ENCODE measurements at regions not wholly inside any gene's neighbourhood (a gene's known extent, or its start where the extent isn't known, plus 50 kb on each side); places are given as distances from the start of the nearest gene placed in this dataset.
"Not testable (repeated sequence)": the region's sequence is repeated elsewhere in the genome, so short reads cannot be mapped to it uniquely, and the experiment has no call there.

DNA sequence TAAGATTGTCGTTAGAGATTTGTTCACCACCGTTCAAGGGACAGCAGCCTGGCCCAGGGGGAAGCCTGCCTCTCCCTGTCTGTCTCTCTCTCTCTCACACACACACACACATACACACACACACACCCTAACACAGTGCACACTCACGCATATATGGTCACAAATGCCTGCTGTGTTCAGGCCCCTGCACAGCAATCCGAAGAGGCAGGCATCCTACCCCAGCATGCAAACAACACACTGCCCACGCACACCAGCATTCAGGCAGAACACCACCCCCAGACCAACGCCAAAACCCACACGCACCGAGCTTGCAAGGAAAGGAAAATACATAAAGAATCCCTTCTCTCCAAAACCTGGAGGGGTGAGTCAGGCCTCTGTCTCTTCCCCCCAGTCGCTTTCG lies 111.6 kb upstream of the FOXD4L5 start:
- TF ChIP-seq, protein P1, sequence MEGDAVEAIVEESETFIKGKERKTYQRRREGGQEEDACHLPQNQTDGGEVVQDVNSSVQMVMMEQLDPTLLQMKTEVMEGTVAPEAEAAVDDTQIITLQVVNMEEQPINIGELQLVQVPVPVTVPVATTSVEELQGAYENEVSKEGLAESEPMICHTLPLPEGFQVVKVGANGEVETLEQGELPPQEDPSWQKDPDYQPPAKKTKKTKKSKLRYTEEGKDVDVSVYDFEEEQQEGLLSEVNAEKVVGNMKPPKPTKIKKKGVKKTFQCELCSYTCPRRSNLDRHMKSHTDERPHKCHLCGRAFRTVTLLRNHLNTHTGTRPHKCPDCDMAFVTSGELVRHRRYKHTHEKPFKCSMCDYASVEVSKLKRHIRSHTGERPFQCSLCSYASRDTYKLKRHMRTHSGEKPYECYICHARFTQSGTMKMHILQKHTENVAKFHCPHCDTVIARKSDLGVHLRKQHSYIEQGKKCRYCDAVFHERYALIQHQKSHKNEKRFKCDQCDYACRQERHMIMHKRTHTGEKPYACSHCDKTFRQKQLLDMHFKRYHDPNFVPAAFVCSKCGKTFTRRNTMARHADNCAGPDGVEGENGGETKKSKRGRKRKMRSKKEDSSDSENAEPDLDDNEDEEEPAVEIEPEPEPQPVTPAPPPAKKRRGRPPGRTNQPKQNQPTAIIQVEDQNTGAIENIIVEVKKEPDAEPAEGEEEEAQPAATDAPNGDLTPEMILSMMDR (IDR thresholded peaks at IDR 0.05 in 2 of 3, conservative IDR thresholded peaks at IDR 0.05 in 1 of 3; ENCODE audit: borderline replicate concordance in 1 of 3, insufficient read depth in 1 of 3, low read depth in 2 of 3, low read length in 2 of 3), result not testable (repeated sequence)
- TF ChIP-seq POLR2A (IDR thresholded peaks at IDR 0.05; ENCODE audit: borderline replicate concordance, extremely low read depth, insufficient read depth, insufficient read length); JUND (IDR thresholded peaks at IDR 0.05); CEBPB (IDR thresholded peaks at IDR 0.05; ENCODE audit: low read depth); POLR2AphosphoS5 (IDR thresholded peaks at IDR 0.05; ENCODE audit: low read depth, low read length); EGR1 (IDR thresholded peaks at IDR 0.05; ENCODE audit: low read depth); RAD21 (IDR thresholded peaks at IDR 0.05; ENCODE audit: low read depth); SRF (IDR thresholded peaks at IDR 0.05; ENCODE audit: low read depth): not testable (repeated sequence)
- TF ChIP-seq, protein P2, sequence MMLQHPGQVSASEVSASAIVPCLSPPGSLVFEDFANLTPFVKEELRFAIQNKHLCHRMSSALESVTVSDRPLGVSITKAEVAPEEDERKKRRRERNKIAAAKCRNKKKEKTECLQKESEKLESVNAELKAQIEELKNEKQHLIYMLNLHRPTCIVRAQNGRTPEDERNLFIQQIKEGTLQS (IDR thresholded peaks at IDR 0.05), result not testable (repeated sequence)
- TF ChIP-seq, protein P3, sequence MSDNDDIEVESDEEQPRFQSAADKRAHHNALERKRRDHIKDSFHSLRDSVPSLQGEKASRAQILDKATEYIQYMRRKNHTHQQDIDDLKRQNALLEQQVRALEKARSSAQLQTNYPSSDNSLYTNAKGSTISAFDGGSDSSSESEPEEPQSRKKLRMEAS (IDR thresholded peaks at IDR 0.05), result not testable (repeated sequence)
- TF ChIP-seq, protein P4, sequence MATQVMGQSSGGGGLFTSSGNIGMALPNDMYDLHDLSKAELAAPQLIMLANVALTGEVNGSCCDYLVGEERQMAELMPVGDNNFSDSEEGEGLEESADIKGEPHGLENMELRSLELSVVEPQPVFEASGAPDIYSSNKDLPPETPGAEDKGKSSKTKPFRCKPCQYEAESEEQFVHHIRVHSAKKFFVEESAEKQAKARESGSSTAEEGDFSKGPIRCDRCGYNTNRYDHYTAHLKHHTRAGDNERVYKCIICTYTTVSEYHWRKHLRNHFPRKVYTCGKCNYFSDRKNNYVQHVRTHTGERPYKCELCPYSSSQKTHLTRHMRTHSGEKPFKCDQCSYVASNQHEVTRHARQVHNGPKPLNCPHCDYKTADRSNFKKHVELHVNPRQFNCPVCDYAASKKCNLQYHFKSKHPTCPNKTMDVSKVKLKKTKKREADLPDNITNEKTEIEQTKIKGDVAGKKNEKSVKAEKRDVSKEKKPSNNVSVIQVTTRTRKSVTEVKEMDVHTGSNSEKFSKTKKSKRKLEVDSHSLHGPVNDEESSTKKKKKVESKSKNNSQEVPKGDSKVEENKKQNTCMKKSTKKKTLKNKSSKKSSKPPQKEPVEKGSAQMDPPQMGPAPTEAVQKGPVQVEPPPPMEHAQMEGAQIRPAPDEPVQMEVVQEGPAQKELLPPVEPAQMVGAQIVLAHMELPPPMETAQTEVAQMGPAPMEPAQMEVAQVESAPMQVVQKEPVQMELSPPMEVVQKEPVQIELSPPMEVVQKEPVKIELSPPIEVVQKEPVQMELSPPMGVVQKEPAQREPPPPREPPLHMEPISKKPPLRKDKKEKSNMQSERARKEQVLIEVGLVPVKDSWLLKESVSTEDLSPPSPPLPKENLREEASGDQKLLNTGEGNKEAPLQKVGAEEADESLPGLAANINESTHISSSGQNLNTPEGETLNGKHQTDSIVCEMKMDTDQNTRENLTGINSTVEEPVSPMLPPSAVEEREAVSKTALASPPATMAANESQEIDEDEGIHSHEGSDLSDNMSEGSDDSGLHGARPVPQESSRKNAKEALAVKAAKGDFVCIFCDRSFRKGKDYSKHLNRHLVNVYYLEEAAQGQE (IDR thresholded peaks at IDR 0.05; ENCODE audit: low read depth), result not testable (repeated sequence)
